DMS53 (cell line): ENCODE measurements at regions not wholly inside any gene's neighbourhood (a gene's known extent, or its start where the extent isn't known, plus 50 kb on each side); places are given as distances from the start of the nearest gene placed in this dataset.
A peak's percentile ranks its signal among the peaks of the same experiment; 100 is the strongest.

Experiments
- DNase-seq: peaks from one replicate; lab custom pipeline; 2025; lab: John Stamatoyannopoulos, UW

GRCh38 chr11:115848080-115848479, 343.9 kb upstream of the CADM1 start:
- DNase-seq, result peak; percentile 81

DNA sequence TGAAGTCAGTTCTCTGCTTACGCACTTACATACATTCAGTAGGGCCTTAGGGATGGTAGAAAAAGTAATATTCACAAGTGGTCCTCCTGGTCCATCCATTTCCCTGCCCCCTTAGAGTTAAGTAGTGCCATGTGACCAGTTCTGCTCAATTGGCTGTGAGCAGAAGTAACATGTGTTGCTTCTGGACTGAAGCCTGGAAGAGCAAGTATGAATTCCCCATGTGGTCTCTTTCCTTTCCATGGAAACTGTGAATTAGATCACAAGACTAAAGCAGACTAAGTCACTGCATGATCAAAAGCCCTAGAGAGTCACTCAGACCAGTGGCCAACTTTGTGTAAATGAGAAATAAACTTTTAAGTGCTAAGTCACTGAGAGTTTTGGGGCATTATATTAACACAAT, 341.7 kb upstream of the CADM1 start:
- no peak for DNase-seq

DNA sequence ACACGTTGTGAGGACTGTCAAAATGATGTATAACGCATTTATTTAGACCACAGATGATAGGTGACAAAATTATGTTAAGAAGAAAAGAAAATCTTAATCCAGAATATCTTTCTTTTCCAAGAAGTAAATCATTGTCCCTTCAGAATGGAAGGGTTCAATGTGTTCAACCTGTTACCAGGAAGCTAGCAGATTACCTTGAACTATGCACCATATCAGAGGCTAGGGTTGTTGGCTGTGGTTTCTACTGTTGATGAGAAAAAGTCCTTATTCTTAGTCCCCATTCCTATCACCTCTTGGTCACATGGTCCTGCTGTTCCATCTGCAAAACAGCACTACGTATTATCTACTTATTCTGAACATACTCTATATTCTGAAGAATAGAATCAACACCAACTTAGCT, 339.5 kb upstream of the CADM1 start:
- no peak for DNase-seq

DNA sequence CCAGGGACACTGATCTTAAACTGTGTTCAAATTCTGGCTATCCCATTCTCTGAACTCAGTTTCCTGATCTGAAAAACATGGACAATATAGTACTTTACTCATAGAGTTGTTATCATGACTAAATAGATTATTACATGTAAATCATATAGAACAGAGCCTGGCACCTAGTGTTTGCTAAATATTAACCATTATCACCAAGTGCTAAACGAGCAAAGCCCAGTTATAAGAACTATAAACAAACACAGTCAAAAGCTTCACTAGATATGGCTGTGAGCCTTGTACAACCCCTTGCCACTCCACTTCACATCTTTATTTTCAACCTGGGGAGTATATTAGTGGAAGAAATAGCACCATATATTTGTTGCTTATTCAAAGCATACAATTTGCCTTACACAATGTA, 338.9 kb upstream of the CADM1 start:
- peak; percentile 8 for DNase-seq

DNA sequence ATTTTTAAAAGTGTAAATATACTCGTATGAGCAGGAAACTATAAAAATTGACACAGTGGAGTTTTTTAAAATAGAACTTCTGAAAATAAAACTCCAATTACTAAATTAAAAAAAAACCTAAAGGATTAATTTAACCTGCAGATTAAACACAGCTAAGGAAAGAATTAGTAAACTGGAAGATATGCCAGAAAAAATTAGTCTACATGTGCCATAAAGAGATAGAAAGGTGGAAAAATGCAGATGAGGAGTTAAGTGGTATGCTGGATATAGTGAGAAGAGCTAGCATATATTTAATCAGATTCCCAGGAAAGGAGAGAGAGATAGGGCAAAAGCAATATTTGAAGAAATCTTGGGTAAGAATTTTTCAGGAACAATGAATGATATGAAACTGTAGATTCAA, 315.8 kb upstream of the CADM1 start:
- DNase-seq, result no peak

GRCh38 chr11:115819014-115819413, 314.8 kb upstream of the CADM1 start:
- no peak for DNase-seq

DNA sequence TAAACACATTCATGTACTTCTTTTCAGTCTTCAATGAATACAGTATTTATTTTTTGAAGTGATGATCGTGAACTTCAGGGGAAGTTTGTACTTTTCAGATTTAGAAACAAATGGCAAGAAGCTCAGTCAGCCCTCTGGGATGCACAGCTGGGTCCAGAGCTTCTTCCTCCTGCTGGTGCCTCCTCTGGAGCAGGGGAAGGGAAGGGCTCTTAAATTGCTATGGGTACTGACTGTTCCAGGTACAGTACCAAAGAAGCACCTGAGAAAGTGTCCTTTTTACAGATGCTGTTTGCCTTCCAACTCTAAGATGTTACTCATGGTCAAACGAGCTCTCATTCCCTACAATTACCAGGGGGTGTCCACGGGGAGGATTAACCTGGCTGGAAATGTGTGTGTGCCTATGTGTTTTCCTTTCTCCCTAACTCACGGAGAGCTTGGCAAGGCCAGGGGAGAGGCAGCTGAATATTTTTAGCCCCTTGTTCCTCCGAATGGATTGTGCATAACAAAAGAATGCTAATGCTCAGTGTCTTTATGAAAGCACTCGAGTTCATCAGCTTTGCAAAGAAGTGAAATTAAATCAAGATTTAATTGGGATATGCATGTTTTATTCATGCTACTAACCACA, 313.7 kb upstream of the CADM1 start:
- no peak for DNase-seq

DNA sequence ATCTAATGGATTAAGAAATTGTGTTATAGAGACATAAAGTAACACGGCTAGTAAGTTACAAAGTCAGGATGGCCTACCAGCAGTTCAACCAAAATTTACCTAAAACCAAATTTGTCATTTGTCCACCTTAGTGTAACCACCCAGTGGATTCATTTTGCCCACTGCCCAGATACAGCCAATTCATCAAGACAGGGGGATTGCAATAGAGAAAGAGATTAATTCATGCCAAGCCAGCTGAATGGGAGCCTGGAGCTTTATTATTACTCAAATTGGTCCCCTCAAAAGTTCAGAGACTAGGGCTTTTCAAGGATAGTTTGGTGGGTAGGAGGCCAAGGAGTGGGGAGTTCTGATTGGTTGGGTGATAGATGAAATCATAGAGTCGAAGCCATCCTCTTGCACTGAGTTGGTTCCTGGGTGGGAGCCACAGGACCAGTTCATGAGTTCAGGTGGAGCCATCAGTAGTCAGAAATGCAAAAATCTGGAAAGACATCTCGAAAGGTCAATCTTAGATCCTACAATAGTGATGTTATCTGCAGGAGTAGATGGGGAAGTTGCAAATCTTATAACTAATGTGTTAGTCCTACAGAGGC, 304.2 kb upstream of the CADM1 start:
- no peak for DNase-seq

- no peak for DNase-seq
Measured at GRCh38 chr11:115806056-115806455, 301.8 kb upstream of the CADM1 start.

DNA sequence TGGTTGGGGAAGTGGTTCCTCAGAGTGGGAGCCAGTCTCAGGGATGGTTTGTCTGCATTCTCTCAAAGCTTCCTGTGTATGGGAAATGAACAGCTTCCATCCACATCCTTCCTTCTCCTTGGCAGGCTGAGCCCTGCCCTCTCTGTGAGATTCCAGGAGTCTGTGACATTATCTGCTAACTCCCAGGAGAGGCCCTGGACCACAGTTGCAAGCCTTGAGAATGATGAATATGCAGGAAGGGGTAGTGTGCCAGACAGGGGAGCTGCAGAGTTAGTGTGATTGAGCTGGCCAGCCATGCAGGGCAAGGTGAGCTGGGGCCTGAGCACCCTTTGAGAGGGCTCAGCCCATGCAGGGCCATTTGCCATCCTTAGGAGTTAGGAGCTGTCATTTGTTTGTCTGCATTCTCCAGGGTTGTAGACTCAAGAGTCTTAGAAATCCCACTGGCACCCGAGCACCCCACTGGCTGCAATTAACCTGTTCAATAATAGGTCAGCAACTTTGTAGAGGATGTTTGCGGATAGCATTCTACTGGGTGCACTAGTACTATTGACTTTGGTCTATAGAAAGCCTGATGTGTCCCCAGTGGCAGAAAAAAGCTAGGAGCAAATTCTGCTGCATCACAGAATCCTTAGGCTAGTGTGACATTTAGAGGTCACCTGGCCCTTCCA, 299.0 kb upstream of the CADM1 start:
- DNase-seq, result no peak

GRCh38 chr11:115802641-115803040, 298.4 kb upstream of the CADM1 start:
- no peak for DNase-seq

DNA sequence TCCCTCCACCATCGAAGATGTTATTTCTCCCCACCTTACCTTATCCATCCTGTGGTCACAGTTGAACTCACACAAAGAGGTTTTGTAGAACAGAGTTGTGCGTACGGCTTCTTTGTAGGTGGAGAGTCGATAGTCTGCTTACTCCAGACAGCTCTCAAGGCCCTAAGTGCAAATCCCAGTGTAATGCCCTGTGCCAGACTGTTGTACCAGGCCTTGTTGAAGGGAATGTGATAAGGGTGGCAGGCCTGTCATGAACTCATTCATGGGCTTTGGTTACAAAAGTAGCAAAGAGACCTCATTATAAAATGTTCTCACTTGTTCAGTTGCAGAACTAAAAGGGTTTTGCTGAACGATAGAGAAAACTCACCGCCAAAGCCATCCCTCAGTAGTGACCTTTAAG, 288.7 kb upstream of the CADM1 start:
- DNase-seq, result no peak

GRCh38 chr11:115787302-115787701, 283.1 kb upstream of the CADM1 start:
- DNase-seq, result no peak

- peak; percentile 48 for DNase-seq
Measured at GRCh38 chr11:115784796-115785521, 280.7 kb upstream of the CADM1 start.

- no peak for DNase-seq
Measured at GRCh38 chr11:115780646-115781362, 276.6 kb upstream of the CADM1 start.

DNA sequence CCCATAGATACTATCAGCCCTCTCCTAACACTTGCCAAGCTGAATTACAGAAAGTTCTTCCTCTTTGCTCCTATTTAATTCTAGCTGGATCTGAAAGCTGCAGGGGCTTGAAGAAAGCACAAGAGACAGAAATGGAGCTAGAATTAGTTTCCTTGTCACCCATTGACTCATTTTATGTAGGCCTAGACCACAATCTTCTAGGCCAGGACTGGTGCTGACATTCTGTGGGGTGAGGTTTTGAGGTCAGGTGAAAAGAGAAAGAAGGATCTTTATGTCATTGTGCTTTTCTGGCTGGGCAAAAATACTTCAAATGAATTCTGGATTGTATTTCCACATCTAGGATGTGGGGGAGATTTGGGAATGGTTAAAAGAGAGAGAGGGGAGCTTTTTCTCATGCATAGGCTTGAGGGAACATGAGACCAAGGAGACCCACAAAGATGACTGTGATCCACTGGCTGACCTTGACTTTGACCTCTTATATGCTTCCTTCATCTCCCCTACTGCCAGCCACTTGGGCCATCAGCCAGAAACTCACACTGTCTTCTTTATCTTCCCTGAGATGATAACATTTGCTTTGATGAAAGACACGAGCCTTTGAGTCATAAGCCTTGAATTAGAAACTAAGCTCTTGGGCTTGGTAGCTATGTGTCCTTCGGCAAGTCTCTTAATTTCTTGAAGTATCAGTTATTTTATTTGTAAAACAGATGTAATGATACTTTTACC, 274.9 kb upstream of the CADM1 start:
- DNase-seq, result no peak

DNA sequence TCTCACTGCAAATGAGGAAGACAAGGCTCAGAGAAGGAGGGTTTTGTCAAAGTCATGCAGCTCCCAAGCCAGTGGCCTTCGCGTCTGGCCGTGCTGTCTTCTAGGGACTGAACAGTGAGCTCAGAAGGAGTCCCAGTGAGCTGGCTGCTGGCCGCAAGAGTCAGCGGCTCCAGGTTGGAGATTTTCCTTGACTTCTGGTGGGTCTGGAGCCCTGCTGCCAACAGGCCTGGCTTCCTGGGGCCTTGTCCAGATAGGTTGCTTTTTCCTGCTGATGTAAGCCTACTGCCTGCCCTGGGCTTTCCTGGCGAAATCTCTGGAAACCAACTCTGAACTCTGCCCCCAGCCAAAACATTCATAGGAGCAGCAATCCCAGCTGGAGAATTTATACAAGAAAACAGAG, 272.7 kb upstream of the CADM1 start:
- DNase-seq, result no peak

DNA sequence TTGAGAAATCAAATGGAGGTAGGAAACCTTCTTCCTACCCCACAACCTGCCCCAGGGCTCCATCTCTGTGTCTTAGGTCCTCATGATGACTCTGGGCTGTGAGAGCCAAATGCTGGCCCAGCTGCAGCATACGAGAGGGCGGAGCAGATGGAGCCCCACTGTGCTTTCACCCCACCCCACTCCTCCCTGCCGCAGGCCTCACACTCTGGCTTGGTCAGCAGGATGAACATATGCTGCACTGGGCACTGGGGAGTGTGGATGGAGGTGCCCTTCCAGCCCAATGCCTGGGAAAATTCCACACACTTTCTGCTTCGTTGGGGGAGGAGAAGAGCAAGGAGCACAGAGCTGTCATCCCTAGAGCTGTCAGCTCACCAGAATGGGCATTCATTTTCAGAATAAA, 271.6 kb upstream of the CADM1 start:
- no peak for DNase-seq

- DNase-seq, result no peak
Measured at GRCh38 chr11:115774756-115775155, 270.5 kb upstream of the CADM1 start.

DNA sequence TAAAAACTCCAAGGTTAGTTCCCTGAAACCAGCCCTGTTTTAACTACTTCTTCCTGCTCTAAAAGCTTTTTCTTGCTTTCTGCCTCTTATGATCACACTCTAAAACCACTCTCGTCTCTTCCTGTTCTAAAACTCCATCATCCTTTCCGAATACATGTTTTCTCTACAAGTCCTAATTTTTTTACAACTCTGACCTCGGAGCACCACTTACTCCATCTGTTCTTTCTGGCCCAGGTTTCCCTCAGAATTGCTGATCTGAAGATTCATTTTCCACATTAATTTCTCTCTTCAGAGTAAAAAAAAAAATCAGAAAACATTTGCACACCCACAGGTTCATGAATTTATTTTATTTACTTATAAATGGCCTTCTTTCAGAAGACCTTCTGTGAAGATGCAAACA, 265.7 kb upstream of the CADM1 start:
- no peak for DNase-seq

DNA sequence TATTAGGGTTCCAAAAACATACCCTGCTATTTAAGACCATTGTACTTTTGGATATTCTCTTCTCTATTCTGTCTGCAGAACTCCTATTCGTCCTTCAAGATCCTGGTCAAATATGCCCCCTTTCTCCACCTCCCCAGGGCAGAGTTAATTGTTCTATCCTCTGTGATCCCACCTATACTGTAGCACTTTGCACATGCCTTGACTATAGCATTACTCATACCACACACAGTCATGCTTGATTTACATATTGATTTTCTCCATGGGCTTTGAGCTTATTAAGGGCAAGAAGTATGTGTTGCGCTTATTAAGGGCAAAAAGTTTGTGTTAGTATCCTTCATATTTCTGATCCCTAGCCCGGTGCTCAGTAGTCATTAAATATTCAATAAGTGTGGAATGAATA, 263.7 kb upstream of the CADM1 start:
- no peak for DNase-seq
